Transverse colon (tissue), 4 donors: ENCODE measurements at regions not wholly inside any gene's neighbourhood (a gene's known extent, or its start where the extent isn't known, plus 50 kb on each side); places are given as distances from the start of the nearest gene placed in this dataset.

Experiments used
- POLR2A ChIP-seq: fragments of 450-650 bp; IDR thresholded peaks from one replicate; pipeline ENCODE4 v1.6.1; 2016; ENCODE audit warnings: antibody characterized with exemption, mild to moderate bottlenecking, moderate library complexity
- POLR2AphosphoS5 ChIP-seq, 3 donors: sonication (generic); formaldehyde crosslinking; IDR thresholded peaks; one replicate each; pipeline ENCODE4 v1.6.1; 2016; ENCODE audit warnings: antibody characterized with exemption in 3 of 3
- TF ChIP-seq, protein P1 (sequence below), 5 experiments: fragments of 200-600 bp in 3 of 5; fragments of 450-650 bp in 2 of 5; sonication (generic) in 3 of 5; IDR thresholded peaks; 1 replicate in 2 of 5; 2 replicates in 3 of 5; pipeline ENCODE4 v1.5.1; 2016 to 2017; ENCODE audit warnings: antibody characterized with exemption in 5 of 5, inconsistent platforms in 3 of 5, mild to moderate bottlenecking in 2 of 5, moderate library complexity in 1 of 5

- TF ChIP-seq, protein P1, sequence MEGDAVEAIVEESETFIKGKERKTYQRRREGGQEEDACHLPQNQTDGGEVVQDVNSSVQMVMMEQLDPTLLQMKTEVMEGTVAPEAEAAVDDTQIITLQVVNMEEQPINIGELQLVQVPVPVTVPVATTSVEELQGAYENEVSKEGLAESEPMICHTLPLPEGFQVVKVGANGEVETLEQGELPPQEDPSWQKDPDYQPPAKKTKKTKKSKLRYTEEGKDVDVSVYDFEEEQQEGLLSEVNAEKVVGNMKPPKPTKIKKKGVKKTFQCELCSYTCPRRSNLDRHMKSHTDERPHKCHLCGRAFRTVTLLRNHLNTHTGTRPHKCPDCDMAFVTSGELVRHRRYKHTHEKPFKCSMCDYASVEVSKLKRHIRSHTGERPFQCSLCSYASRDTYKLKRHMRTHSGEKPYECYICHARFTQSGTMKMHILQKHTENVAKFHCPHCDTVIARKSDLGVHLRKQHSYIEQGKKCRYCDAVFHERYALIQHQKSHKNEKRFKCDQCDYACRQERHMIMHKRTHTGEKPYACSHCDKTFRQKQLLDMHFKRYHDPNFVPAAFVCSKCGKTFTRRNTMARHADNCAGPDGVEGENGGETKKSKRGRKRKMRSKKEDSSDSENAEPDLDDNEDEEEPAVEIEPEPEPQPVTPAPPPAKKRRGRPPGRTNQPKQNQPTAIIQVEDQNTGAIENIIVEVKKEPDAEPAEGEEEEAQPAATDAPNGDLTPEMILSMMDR (IDR thresholded peaks at IDR 0.05): no peak
- no peak for TF ChIP-seq POLR2A
- TF ChIP-seq POLR2AphosphoS5 (IDR thresholded peaks at IDR 0.05): no peak
Measured at GRCh38 chr12:131275824-131276223, 322.1 kb downstream of the ADGRD1 start.
